HuH-7 (cell line): ENCODE measurements at regions not wholly inside any gene's neighbourhood (a gene's known extent, or its start where the extent isn't known, plus 50 kb on each side); places are given as distances from the start of the nearest gene placed in this dataset.

ENCODE experiments used
- DNase-seq: peaks from one replicate; pipeline ENCODE4 v3.0.0; 2011; ENCODE audit warnings: low spot score

DNA sequence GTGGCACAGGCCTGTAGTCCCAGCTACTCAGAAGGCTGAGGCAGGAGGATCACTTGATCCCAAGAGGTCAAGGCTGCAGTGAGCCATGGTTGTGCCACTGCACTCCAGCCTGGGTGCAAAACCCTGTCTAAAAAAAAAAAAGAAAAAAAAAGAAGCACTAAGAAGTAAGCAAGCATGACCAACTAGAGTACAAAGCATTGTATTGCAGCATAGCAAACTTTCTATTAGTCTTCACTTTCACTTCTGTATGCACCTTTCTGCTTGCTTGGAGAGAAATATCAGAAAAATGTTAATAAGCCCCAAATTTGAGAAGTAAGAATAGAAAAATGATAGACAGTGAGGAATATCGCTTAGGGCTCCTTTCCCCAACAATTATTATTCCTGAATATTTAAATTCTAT is 497.7 kb upstream of the WWC1 start:
- DNase-seq = no peak

DNA sequence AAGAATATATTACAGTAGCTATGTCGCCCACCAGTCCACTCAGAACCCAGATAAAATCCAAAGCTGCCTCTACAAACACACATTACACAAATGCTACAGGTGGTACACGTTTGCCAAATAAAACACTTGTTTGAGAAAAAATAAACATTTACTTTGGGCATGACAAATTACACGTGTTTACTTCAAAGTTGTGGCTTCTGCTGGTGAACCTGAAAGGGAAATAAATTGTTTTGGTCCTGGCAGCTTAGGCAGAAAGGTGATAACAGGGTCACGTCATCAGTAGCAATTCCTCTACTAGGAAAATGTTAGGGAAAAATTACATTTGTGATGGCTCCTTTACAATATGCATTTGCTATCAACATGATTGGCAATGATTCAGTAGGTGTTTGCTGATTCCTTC is 497.3 kb upstream of the WWC1 start:
- no peak for DNase-seq

DNA sequence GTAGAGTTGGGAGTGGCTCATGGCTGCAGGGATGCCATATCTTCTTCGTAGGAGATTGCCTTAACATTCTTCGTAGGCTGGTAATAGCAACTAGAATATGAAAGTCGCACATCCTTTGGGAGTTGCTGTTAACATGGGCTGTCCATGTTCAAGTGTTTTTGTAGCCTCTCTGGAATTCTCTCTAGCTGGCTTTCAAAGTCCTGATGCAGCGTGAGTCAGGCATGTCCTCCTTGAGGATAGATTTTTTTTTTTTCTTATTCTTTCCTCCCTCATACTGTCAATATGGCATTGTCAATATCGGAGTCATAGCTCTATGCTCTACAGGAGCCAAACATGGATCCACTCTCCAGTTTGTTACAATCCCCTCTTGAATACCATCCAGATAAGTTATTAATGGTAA is 494.8 kb upstream of the WWC1 start:
- DNase-seq = no peak

GRCh38 chr5:167797933-167798332 is 493.5 kb upstream of the WWC1 start:
- no peak for DNase-seq

GRCh38 chr5:167798448-167798847 is 493.0 kb upstream of the WWC1 start:
- DNase-seq = no peak

- no peak for DNase-seq
These were observed 491.0 kb upstream of the WWC1 start for GRCh38 chr5:167800427-167800826.

- no peak for DNase-seq
These were observed 489.4 kb upstream of the WWC1 start for GRCh38 chr5:167801999-167802398.

- no peak for DNase-seq
These were observed 488.6 kb upstream of the WWC1 start for GRCh38 chr5:167802755-167803431.

- DNase-seq = no peak
These were observed 486.8 kb upstream of the WWC1 start for GRCh38 chr5:167804512-167805220.

GRCh38 chr5:167810573-167810972 is 480.9 kb upstream of the WWC1 start:
- DNase-seq = no peak

DNA sequence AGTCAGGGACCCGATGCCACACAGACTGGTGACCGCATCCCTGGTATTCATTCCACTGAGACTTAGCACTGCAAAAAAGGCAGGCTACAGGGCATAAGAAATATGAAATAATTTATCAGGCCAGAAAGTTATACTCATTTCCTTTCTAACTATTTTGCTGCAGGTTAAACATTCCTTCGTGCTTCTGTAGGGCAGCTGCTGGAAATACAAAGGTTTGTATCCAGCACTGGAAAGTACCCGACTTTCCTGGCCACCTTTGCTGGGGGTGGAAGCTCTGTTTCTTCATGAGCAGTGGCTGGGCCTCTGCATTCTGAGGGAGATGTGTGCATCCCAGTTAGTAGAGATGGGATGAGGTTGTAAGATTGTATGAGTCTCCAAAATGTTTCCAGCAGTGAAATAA is 478.6 kb upstream of the WWC1 start:
- no peak for DNase-seq

GRCh38 chr5:167813389-167813788 is 478.1 kb upstream of the WWC1 start:
- DNase-seq = no peak

- no peak for DNase-seq
These were observed 477.4 kb upstream of the WWC1 start for GRCh38 chr5:167814040-167814439.

DNA sequence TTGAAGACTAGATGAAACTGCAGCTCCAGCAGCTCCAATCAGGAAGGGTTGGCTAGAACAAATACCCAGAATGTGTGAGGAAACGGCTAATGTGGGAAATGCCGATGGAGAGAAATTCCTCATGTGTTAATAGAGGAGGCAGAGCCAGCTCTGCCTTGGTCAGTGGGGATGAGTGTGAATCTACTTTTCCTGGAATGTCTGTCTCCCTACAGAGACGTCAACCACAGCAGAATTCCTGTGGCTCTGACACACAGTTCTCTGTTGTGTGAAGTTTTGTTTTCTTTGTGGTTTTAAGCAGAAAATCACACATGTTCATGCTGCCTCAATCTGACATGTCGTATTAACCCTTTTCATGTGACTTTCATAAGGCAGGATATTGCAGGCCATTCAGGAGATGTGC is 476.6 kb upstream of the WWC1 start:
- no peak for DNase-seq

GRCh38 chr5:167816354-167816753 is 475.1 kb upstream of the WWC1 start:
- no peak for DNase-seq

GRCh38 chr5:167816864-167817263 is 474.6 kb upstream of the WWC1 start:
- no peak for DNase-seq

- no peak for DNase-seq
These were observed 472.0 kb upstream of the WWC1 start for GRCh38 chr5:167819406-167819805.

GRCh38 chr5:167820101-167820990 is 471.1 kb upstream of the WWC1 start:
- DNase-seq = no peak

DNA sequence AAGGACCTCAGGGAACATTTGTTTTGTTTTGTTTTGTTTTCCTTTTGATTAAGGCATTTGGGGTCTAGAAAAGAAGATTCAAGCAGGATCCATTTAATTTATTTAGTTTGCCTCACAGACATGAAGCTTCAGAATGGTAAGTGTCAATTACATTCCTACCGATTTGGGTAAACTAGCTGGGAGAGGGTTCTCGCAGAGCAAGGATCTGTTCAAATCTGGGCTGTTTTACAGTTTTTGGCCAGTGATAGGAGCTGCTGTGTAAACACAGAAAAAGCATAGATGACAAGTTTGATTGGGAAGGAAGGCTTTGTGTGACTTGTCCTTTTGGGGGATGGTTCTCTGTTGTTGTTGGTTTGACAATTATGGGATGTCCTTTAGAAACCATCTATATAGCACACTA is 470.3 kb upstream of the WWC1 start:
- no peak for DNase-seq

DNA sequence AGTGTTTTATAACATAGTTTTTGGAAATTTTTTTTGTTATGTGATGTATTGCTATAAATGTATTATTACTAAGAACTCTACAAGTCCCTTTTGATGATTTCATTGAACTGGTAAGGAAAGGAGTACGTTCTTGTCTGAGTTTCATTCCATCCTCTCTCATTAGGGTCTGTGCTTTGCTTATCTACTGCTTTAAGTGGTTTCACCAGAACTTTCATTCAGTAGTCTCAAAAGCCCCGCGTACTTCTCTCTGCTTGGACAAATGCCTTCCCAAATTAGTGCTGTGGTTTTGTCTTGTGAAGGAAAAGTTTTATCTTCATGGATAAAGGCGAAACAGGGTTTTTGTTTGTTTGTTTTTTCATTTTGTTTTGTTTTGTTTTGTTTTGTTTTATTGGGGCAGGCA is 469.8 kb upstream of the WWC1 start:
- DNase-seq = no peak

DNA sequence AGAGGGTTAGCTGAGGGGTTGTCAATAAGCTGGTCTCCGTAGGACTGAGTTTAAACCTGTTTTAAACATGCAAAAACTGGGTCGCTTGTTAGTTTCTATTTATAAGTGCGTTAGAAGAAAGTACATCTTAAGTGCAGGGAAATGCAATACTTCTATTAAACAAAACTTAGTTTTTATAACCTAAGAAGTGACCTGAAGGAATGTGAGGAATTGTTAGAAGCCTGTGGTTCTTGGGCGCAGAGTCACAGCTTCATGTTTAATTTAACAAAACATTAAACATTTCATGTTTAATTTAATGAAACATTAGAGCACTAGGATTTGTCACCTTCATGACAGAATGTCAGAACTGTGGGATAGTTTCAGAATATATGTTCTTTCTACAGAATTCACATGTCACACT is 469.2 kb upstream of the WWC1 start:
- DNase-seq = no peak

- no peak for DNase-seq
These were observed 468.0 kb upstream of the WWC1 start for GRCh38 chr5:167823405-167823804.

DNA sequence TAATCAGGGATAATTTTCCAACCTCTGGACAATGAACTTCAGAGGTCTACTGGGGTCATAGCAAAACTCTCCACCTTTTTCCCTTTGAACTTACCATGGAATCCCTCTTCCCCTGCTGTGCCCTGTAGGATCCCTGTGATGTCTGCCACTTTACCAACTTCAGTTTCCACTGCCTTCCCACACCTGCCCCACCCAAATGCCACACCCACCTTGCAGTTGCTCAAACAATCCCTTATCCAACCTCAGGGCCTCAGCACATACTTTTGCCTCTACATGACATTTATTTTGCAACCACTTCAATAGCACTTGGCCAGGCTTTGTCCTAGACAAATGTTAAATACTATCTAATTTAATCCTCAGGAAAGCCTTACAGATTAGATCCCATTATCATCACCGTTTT is 463.7 kb upstream of the WWC1 start:
- DNase-seq = no peak
